ENCODE measurements at regions not wholly inside any gene's neighbourhood (a gene's known extent, or its start where the extent isn't known, plus 50 kb on each side); places are given as distances from the start of the nearest gene placed in this dataset.

GRCh38 chr14:56975521-56975920 is 165.2 kb upstream of the OTX2 start (continued):
- no peak for TF ChIP-seq PRDM15 (CRISPR knock-in tag; IDR thresholded peaks at IDR 0.05)
- TF ChIP-seq NFATC4 (CRISPR knock-in tag; IDR thresholded peaks at IDR 0.05): no peak
- TF ChIP-seq AFF4 (CRISPR knock-in tag; IDR thresholded peaks at IDR 0.05; ENCODE audit: borderline replicate concordance): no peak
- no peak for TF ChIP-seq TCF7 (CRISPR knock-in tag; IDR thresholded peaks at IDR 0.05; ENCODE audit: low read depth)
- no peak for TF ChIP-seq USF1 (CRISPR knock-in tag; IDR thresholded peaks at IDR 0.05)
- no peak for TF ChIP-seq ZSCAN18 (CRISPR knock-in tag; IDR thresholded peaks at IDR 0.05)
- no peak for TF ChIP-seq GRHL2 (CRISPR knock-in tag; IDR thresholded peaks at IDR 0.05; ENCODE audit: insufficient replicate concordance, severe bottlenecking)
- TF ChIP-seq MLX (CRISPR knock-in tag; IDR thresholded peaks at IDR 0.05): no peak
- no peak for TF ChIP-seq ATF2 (CRISPR knock-in tag; IDR thresholded peaks at IDR 0.05; ENCODE audit: borderline replicate concordance, low read depth)
- no peak for TF ChIP-seq CDX4 (CRISPR knock-in tag; IDR thresholded peaks at IDR 0.05; ENCODE audit: borderline replicate concordance)

- CTCF ChIA-PET: interaction anchor here (0.5 kb wide), 1 partner anchor 97 kb away, joined by 3 read pairs; no protein-coding TSS in a partner anchor
- DNase-seq (ENCODE audit: low spot score) (no peak), ATAC-seq (no peak)
- Mint-ChIP-seq H3K27ac (no peak overlapping the region), H3K27me3 (ENCODE audit: low read depth) (peaks cover 3% of the 10 kb centered on the region; the same call in 1 of the 2 replicates), H3K9me3 (peaks cover 5% of the 10 kb centered on the region), H3K4me1 (peaks cover 9% of the 10 kb centered on the region), H3K36me3 (no peaks in the 10 kb centered on the region), H3K4me3 (no peak overlapping the region)
- TF ChIP-seq MLX (CRISPR knock-in tag; IDR thresholded peaks at IDR 0.05): no peak
- POLR2A ChIA-PET: no interaction called here
Measured at GRCh38 chr14:56972948-56973347, 162.7 kb upstream of the OTX2 start.

Measured in WTC11 (cell line).